Activated CD4-positive, alpha-beta memory T cell treated with anti-CD3 and anti-CD28 coated beads, Interleukin-2, amount 10 ng/mL, durations not matched to agents 7 days and 5 days (primary cell): ENCODE measurements at regions not wholly inside any gene's neighbourhood (a gene's known extent, or its start where the extent isn't known, plus 50 kb on each side); places are given as distances from the start of the nearest gene placed in this dataset.

Experiments
- CTCF ChIA-PET: fragments of 350-600 bp; sonication (Branson Sonifier 250); formaldehyde crosslinking; loops from one replicate; lab custom pipeline; 2021; ENCODE audit warnings: antibody characterized with exemption, inconsistent platforms; lab: Charles Lee
- POLR2A ChIA-PET: fragments of 350-600 bp; sonication (Branson Sonifier 250); formaldehyde crosslinking; loops from one replicate; lab custom pipeline; 2021; ENCODE audit warnings: antibody characterized with exemption; lab: Charles Lee
- DNase-seq: peaks from one replicate; pipeline ENCODE4 v3.0.0-alpha.2; 2020
- H3K27ac Mint-ChIP-seq: one replicate; pipeline ENCODE4 v1.8.0; 2021; ENCODE audit warnings: mild to moderate bottlenecking, mixed read lengths
- H3K27me3 Mint-ChIP-seq: one replicate; pipeline ENCODE4 v1.8.0; 2021; ENCODE audit warnings: mixed read lengths
- H3K36me3 Mint-ChIP-seq: one replicate; pipeline ENCODE4 v1.8.0; 2021; ENCODE audit warnings: low read depth, mixed read lengths
- H3K4me1 Mint-ChIP-seq: one replicate; pipeline ENCODE4 v1.8.0; 2021; ENCODE audit warnings: mixed read lengths
- H3K4me3 Mint-ChIP-seq: one replicate; pipeline ENCODE4 v1.8.0; 2021; ENCODE audit warnings: mild to moderate bottlenecking, mixed read lengths
- H3K9me3 Mint-ChIP-seq: one replicate; pipeline ENCODE4 v1.8.0; 2021; ENCODE audit warnings: mixed read lengths

- no peaks in the 10 kb centered on the region for H3K4me1 Mint-ChIP-seq
- no peaks in the 10 kb centered on the region for H3K27me3 Mint-ChIP-seq
- H3K36me3 Mint-ChIP-seq, result no peaks in the 10 kb centered on the region
- H3K9me3 Mint-ChIP-seq, result peaks cover 3% of the 10 kb centered on the region
- ChIA-PET POLR2A (interaction anchor here (0.6 to 0.7 kb wide), 2 partner anchors 357 to 1192 kb away, joined by 3 to 4 read pairs; no protein-coding TSS in a partner anchor), CTCF (interaction anchor here (0.6 to 1.6 kb wide), 12 partner anchors 9 to 1025 kb away, joined by 3 to 5 read pairs (median 4); no protein-coding TSS in a partner anchor)
- no peak overlapping the region for H3K27ac Mint-ChIP-seq
- no peak for DNase-seq
- no peak overlapping the region for H3K4me3 Mint-ChIP-seq
Observed at GRCh38 chr17:70552230-70552981, 383.1 kb downstream of the KCNJ2 start.

GRCh38 chr17:70552982-70553334, 383.6 kb downstream of the KCNJ2 start:
- ChIA-PET POLR2A (interaction anchor here (0.6 kb wide), 1 partner anchor 358 kb away, joined by 3 read pairs; no protein-coding TSS in a partner anchor), CTCF (interaction anchor here (1.2 to 1.5 kb wide), 2 partner anchors 19 to 985 kb away, joined by 3 to 4 read pairs; no protein-coding TSS in a partner anchor)
- Mint-ChIP-seq H3K4me1 (no peaks in the 10 kb centered on the region), H3K4me3 (no peak overlapping the region), H3K27me3 (no peaks in the 10 kb centered on the region), H3K27ac (no peak overlapping the region), H3K36me3 (no peaks in the 10 kb centered on the region), H3K9me3 (peaks cover 3% of the 10 kb centered on the region)
- DNase-seq, result no peak

- Mint-ChIP-seq H3K4me1 (no peaks in the 10 kb centered on the region), H3K9me3 (peaks cover 2% of the 10 kb centered on the region), H3K36me3 (no peaks in the 10 kb centered on the region), H3K27me3 (no peaks in the 10 kb centered on the region), H3K27ac (no peak overlapping the region), H3K4me3 (no peak overlapping the region)
- no peak for DNase-seq
- ChIA-PET POLR2A (no interaction called here), CTCF (no interaction called here)
Observed at GRCh38 chr17:70555723-70556122, 386.4 kb downstream of the KCNJ2 start.

GRCh38 chr17:70558821-70559220, 389.5 kb downstream of the KCNJ2 start:
- Mint-ChIP-seq H3K36me3 (no peaks in the 10 kb centered on the region), H3K9me3 (no peaks in the 10 kb centered on the region), H3K4me1 (no peaks in the 10 kb centered on the region), H3K4me3 (no peak overlapping the region), H3K27me3 (no peaks in the 10 kb centered on the region), H3K27ac (no peak overlapping the region)
- ChIA-PET CTCF (no interaction called here), POLR2A (no interaction called here)
- no peak for DNase-seq

GRCh38 chr17:70560471-70560870, 391.1 kb downstream of the KCNJ2 start:
- H3K27me3 Mint-ChIP-seq, result no peaks in the 10 kb centered on the region
- CTCF ChIA-PET, result interaction anchor here (0.7 kb wide), 1 partner anchor 39 kb away, joined by 4 read pairs; no protein-coding TSS in a partner anchor
- POLR2A ChIA-PET, result no interaction called here
- H3K27ac Mint-ChIP-seq, result no peak overlapping the region
- no peak for DNase-seq
- no peaks in the 10 kb centered on the region for H3K4me1 Mint-ChIP-seq
- H3K9me3 Mint-ChIP-seq, result no peaks in the 10 kb centered on the region
- no peak overlapping the region for H3K4me3 Mint-ChIP-seq
- H3K36me3 Mint-ChIP-seq, result no peaks in the 10 kb centered on the region

GRCh38 chr17:70562137-70562536, 392.8 kb downstream of the KCNJ2 start:
- DNase-seq, result no peak
- H3K4me3 Mint-ChIP-seq, result no peak overlapping the region
- CTCF ChIA-PET, result no interaction called here
- H3K36me3 Mint-ChIP-seq, result no peaks in the 10 kb centered on the region
- no peak overlapping the region for H3K27ac Mint-ChIP-seq
- no peaks in the 10 kb centered on the region for H3K4me1 Mint-ChIP-seq
- no peaks in the 10 kb centered on the region for H3K27me3 Mint-ChIP-seq
- POLR2A ChIA-PET, result no interaction called here
- no peaks in the 10 kb centered on the region for H3K9me3 Mint-ChIP-seq

- no peak overlapping the region for H3K27ac Mint-ChIP-seq
- ChIA-PET POLR2A (no interaction called here), CTCF (no interaction called here)
- H3K9me3 Mint-ChIP-seq, result no peaks in the 10 kb centered on the region
- H3K36me3 Mint-ChIP-seq, result no peaks in the 10 kb centered on the region
- H3K4me3 Mint-ChIP-seq, result no peak overlapping the region
- H3K4me1 Mint-ChIP-seq, result no peaks in the 10 kb centered on the region
- H3K27me3 Mint-ChIP-seq, result no peaks in the 10 kb centered on the region
- no peak for DNase-seq
Observed at GRCh38 chr17:70563281-70563820, 394.0 kb downstream of the KCNJ2 start.

- no peak overlapping the region for H3K27ac Mint-ChIP-seq
- ChIA-PET CTCF (no interaction called here), POLR2A (no interaction called here)
- no peaks in the 10 kb centered on the region for H3K9me3 Mint-ChIP-seq
- DNase-seq, result no peak
- no peaks in the 10 kb centered on the region for H3K36me3 Mint-ChIP-seq
- no peaks in the 10 kb centered on the region for H3K4me1 Mint-ChIP-seq
- H3K4me3 Mint-ChIP-seq, result no peak overlapping the region
- H3K27me3 Mint-ChIP-seq, result no peaks in the 10 kb centered on the region
Observed at GRCh38 chr17:70564006-70564620, 394.8 kb downstream of the KCNJ2 start.

GRCh38 chr17:70569128-70569527, 399.8 kb downstream of the KCNJ2 start:
- no peaks in the 10 kb centered on the region for H3K4me1 Mint-ChIP-seq
- no peaks in the 10 kb centered on the region for H3K27me3 Mint-ChIP-seq
- no peak overlapping the region for H3K27ac Mint-ChIP-seq
- DNase-seq, result no peak
- H3K4me3 Mint-ChIP-seq, result no peak overlapping the region
- CTCF ChIA-PET, result no interaction called here
- no peaks in the 10 kb centered on the region for H3K36me3 Mint-ChIP-seq
- H3K9me3 Mint-ChIP-seq, result no peaks in the 10 kb centered on the region
- POLR2A ChIA-PET, result no interaction called here

- Mint-ChIP-seq H3K27ac (no peak overlapping the region), H3K9me3 (no peaks in the 10 kb centered on the region), H3K4me1 (no peaks in the 10 kb centered on the region), H3K27me3 (no peaks in the 10 kb centered on the region), H3K4me3 (no peak overlapping the region), H3K36me3 (no peaks in the 10 kb centered on the region)
- CTCF ChIA-PET, result no interaction called here
- POLR2A ChIA-PET, result no interaction called here
- DNase-seq, result no peak
Observed at GRCh38 chr17:70577456-70577855, 408.1 kb downstream of the KCNJ2 start.

- CTCF ChIA-PET, result no interaction called here
- H3K27me3 Mint-ChIP-seq, result no peaks in the 10 kb centered on the region
- H3K4me1 Mint-ChIP-seq, result no peaks in the 10 kb centered on the region
- no peaks in the 10 kb centered on the region for H3K9me3 Mint-ChIP-seq
- POLR2A ChIA-PET, result no interaction called here
- no peaks in the 10 kb centered on the region for H3K36me3 Mint-ChIP-seq
- DNase-seq, result no peak
- no peak overlapping the region for H3K4me3 Mint-ChIP-seq
- H3K27ac Mint-ChIP-seq, result no peak overlapping the region
Observed at GRCh38 chr17:70581459-70581858, 412.1 kb downstream of the KCNJ2 start.

GRCh38 chr17:70582777-70583176, 413.4 kb downstream of the KCNJ2 start:
- CTCF ChIA-PET, result no interaction called here
- no peak for DNase-seq
- Mint-ChIP-seq H3K9me3 (no peaks in the 10 kb centered on the region), H3K36me3 (no peaks in the 10 kb centered on the region), H3K4me1 (no peaks in the 10 kb centered on the region), H3K4me3 (no peak overlapping the region), H3K27ac (no peak overlapping the region), H3K27me3 (no peaks in the 10 kb centered on the region)
- POLR2A ChIA-PET, result no interaction called here

- H3K36me3 Mint-ChIP-seq, result no peaks in the 10 kb centered on the region
- POLR2A ChIA-PET, result no interaction called here
Observed at GRCh38 chr17:70584255-70584654, 414.9 kb downstream of the KCNJ2 start.

More at GRCh38 chr17:70584255-70584654, 414.9 kb downstream of the KCNJ2 start:
- H3K4me1 Mint-ChIP-seq, result no peaks in the 10 kb centered on the region
- no peaks in the 10 kb centered on the region for H3K27me3 Mint-ChIP-seq
- no peaks in the 10 kb centered on the region for H3K9me3 Mint-ChIP-seq
- no peak overlapping the region for H3K4me3 Mint-ChIP-seq
- H3K27ac Mint-ChIP-seq, result no peak overlapping the region
- DNase-seq, result no peak
- CTCF ChIA-PET, result no interaction called here
